Breast epithelium (tissue), 4 donors: ENCODE measurements at regions not wholly inside any gene's neighbourhood (a gene's known extent, or its start where the extent isn't known, plus 50 kb on each side); places are given as distances from the start of the nearest gene placed in this dataset.

Experiments used
- DNase-seq, 2 donors: peaks; one replicate each; pipeline ENCODE4 v3.0.0-alpha.2; 2019; ENCODE audit warnings: low spot score in 2 of 2
- H3K27ac ChIP-seq, 2 donors: fragments of 200-600 bp; sonication (generic) in 1 of 2; one replicate each; pipeline ENCODE4 v1.5.1; 2016 to 2019; ENCODE audit warnings: mild to moderate bottlenecking in 1 of 2
- H3K27me3 ChIP-seq, 2 donors: fragments of 200-600 bp; sonication (generic) in 1 of 2; one replicate each; pipeline versions ENCODE4 v1.5.1 to v1.6.0; 2017 to 2019; ENCODE audit warnings: control low read depth in 1 of 2, mild to moderate bottlenecking in 1 of 2
- H3K36me3 ChIP-seq: fragments of 200-600 bp; one replicate; pipeline ENCODE4 v1.5.1; 2019
- H3K4me1 ChIP-seq, 2 donors: fragments of 200-600 bp; sonication (generic); one replicate each; pipeline ENCODE4 v1.5.1; 2016 to 2019; ENCODE audit warnings: control low read depth in 1 of 2
- H3K4me3 ChIP-seq, 3 donors: fragments of 200-600 bp; sonication (generic); 1 replicate in 2 of 3; 2 replicates in 1 of 3; pipeline ENCODE4 v1.5.1; 2016 to 2019; ENCODE audit warnings: mild to moderate bottlenecking in 3 of 3, moderate library complexity in 2 of 3
- H3K9me3 ChIP-seq, 2 donors: fragments of 200-600 bp; sonication (generic) in 1 of 2; one replicate each; pipeline ENCODE4 v1.5.1; 2016 to 2019; ENCODE audit warnings: control low read depth in 1 of 2
- CTCF ChIP-seq, 3 donors: fragments of 450-650 bp; IDR thresholded peaks; one replicate each; pipeline ENCODE4 v1.5.1; 2016 to 2017; ENCODE audit warnings: antibody characterized with exemption in 3 of 3, mild to moderate bottlenecking in 3 of 3, moderate library complexity in 3 of 3
- POLR2A ChIP-seq: fragments of 450-650 bp; IDR thresholded peaks from one replicate; pipeline ENCODE4 v1.6.1; 2016; ENCODE audit warnings: antibody characterized with exemption, mild to moderate bottlenecking, moderate library complexity
- POLR2AphosphoS5 ChIP-seq, 3 donors: sonication (generic); formaldehyde crosslinking; IDR thresholded peaks; one replicate each; pipeline ENCODE4 v1.6.1; 2017; ENCODE audit warnings: antibody characterized with exemption in 3 of 3
- intact Hi-C: fragments of 100-400 bp; cut with DNase I; formaldehyde crosslinking; loops from one replicate; pipeline ENCODE4 v1.15.1; 2023; ENCODE audit warnings: low total_unique reads

DNA sequence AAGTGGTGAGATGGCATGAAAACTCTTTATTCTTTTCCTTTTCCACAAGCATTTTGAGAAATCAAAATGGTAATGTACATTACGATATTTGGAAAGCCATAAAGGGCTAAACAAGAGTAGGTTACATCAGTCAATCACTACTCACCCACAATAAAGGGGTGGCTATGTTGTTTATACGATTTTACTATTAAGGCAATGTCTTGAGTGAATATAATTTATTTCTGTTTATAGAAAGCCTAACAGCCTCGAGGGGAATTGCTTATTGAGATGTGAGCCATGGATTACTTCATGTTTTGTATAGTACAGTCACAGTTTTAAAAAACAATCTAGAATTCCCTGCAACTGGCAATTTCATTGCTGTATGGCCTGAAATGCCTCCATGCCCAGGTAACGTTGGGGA lies 237.5 kb upstream of the RBBP8 start:
- Histone ChIP-seq H3K36me3 (no peaks in the 10 kb centered on the region), H3K27me3 (no peaks in the 10 kb centered on the region), H3K9me3 (no peaks in the 10 kb centered on the region), H3K27ac (no peak overlapping the region), H3K4me1 (no peaks in the 10 kb centered on the region), H3K4me3 (no peak overlapping the region)
- intact Hi-C loops: no loop called here
- no peak for DNase-seq
- no peak for TF ChIP-seq CTCF (IDR thresholded peaks at IDR 0.05)
- no peak for TF ChIP-seq POLR2A
- no peak for TF ChIP-seq POLR2AphosphoS5 (IDR thresholded peaks at IDR 0.05)

DNA sequence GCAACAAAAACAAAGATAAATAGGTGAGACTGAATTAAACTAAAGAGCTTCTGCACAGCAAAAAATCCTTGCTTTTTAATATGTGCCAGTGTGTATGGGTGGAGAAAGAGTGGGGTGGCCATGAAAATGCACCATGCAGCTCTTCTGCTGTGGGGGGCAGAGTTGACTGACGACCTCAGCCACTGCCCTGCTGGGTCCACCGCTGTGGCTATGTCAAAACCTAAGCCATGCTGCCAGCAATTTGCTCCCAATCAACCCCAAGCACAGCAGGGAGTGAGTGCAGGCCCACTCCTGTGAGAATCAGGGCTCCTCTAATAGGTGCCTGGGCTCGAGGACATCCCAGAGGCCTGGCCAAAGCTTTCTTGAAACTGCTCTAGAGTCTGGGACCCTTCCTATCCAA lies 235.6 kb upstream of the RBBP8 start:
- DNase-seq: no peak

GRCh38 chr18:22698711-22699110 lies 234.4 kb upstream of the RBBP8 start:
- H3K36me3 ChIP-seq: no peaks in the 10 kb centered on the region
- H3K27me3 ChIP-seq: no peaks in the 10 kb centered on the region
- DNase-seq: no peak
- H3K27ac ChIP-seq: no peak overlapping the region
- intact Hi-C loops: no loop called here
- TF ChIP-seq CTCF (IDR thresholded peaks at IDR 0.05) (no peak), POLR2AphosphoS5 (IDR thresholded peaks at IDR 0.05) (no peak), POLR2A (no peak)
- no peaks in the 10 kb centered on the region for H3K9me3 ChIP-seq
- no peak overlapping the region for H3K4me3 ChIP-seq
- no peaks in the 10 kb centered on the region for H3K4me1 ChIP-seq

More for the DNA sequence above, 235.6 kb upstream of the RBBP8 start:
- no peak overlapping the region for H3K4me3 ChIP-seq
- intact Hi-C loops: no loop called here
- no peak for TF ChIP-seq POLR2AphosphoS5 (IDR thresholded peaks at IDR 0.05)
- TF ChIP-seq CTCF (IDR thresholded peaks at IDR 0.05): no peak
- TF ChIP-seq POLR2A: no peak
- no peaks in the 10 kb centered on the region for H3K27me3 ChIP-seq
- H3K4me1 ChIP-seq: no peaks in the 10 kb centered on the region
- H3K27ac ChIP-seq: no peak overlapping the region
- H3K36me3 ChIP-seq: no peaks in the 10 kb centered on the region
- H3K9me3 ChIP-seq: no peaks in the 10 kb centered on the region

- no peaks in the 10 kb centered on the region for H3K9me3 ChIP-seq
- intact Hi-C loops: loop anchor here (10.0 kb wide), 1 partner anchor 1515 kb away; no protein-coding TSS in a partner anchor
- TF ChIP-seq CTCF (IDR thresholded peaks at IDR 0.05) (no peak), POLR2A (no peak), POLR2AphosphoS5 (IDR thresholded peaks at IDR 0.05) (no peak)
- H3K27me3 ChIP-seq: no peaks in the 10 kb centered on the region
- no peak overlapping the region for H3K4me3 ChIP-seq
- H3K36me3 ChIP-seq: no peaks in the 10 kb centered on the region
- no peak for DNase-seq
- no peak overlapping the region for H3K27ac ChIP-seq
- H3K4me1 ChIP-seq: no peaks in the 10 kb centered on the region
Measured at GRCh38 chr18:22699629-22700028, 233.5 kb upstream of the RBBP8 start.

DNA sequence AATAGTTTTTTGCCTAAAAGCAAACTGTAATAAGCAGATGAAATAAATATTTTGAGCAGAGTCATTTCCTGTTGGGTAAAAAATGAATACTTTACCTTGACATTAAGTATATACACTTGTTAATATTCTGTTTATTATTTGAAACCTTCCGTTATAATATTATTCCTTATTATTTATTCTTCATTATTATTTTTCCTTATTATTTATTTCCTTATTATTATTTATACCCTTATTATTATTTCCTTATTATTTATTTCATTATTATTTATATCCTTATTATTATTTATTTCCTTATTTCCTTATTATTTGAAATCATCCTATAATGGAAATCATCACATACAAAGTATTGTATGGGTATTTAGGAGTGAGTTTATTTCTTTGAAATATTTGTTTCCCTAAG lies 232.2 kb upstream of the RBBP8 start:
- H3K27me3 ChIP-seq: no peaks in the 10 kb centered on the region
- H3K27ac ChIP-seq: no peak overlapping the region
- no peak for DNase-seq
- H3K36me3 ChIP-seq: no peaks in the 10 kb centered on the region
- H3K4me3 ChIP-seq: no peak overlapping the region
- no peak for TF ChIP-seq CTCF (IDR thresholded peaks at IDR 0.05)
- TF ChIP-seq POLR2AphosphoS5 (IDR thresholded peaks at IDR 0.05): no peak
- no peak for TF ChIP-seq POLR2A
- intact Hi-C loops: loop anchor here (10.0 kb wide), 1 partner anchor 1516 kb away; no protein-coding TSS in a partner anchor
- no peaks in the 10 kb centered on the region for H3K9me3 ChIP-seq
- no peaks in the 10 kb centered on the region for H3K4me1 ChIP-seq
